ENCODE measurements at regions not wholly inside any gene's neighbourhood (a gene's known extent, or its start where the extent isn't known, plus 50 kb on each side); places are given as distances from the start of the nearest gene placed in this dataset.
A peak's percentile ranks its signal among the peaks of the same experiment; 100 is the strongest.

- Histone ChIP-seq H4K8ac (ENCODE audit: low read depth, low read length) (no peak overlapping the region), H3K4ac (ENCODE audit: low read depth, low read length) (no peak overlapping the region), H4K91ac (ENCODE audit: low read depth, low read length) (no peak overlapping the region), H3K18ac (ENCODE audit: low read length) (no peak overlapping the region), H3K14ac (ENCODE audit: low read length) (no peak overlapping the region), H3K4me1 (ENCODE audit: control insufficient read depth in 1 of 2, insufficient read depth in 2 of 2, low read length in 2 of 2) (peaks cover 0 to 4% of the 10 kb centered on the region in 2 experiments), H3K27ac (ENCODE audit: low read depth, low read length) (no peak overlapping the region), H3K79me1 (ENCODE audit: low read length) (no peaks in the 10 kb centered on the region), H3K9me3 (ENCODE audit: insufficient read depth, low read depth, low read length) (peaks cover 6% of the 10 kb centered on the region), H2BK5ac (ENCODE audit: low read depth, low read length, poor library complexity) (no peak overlapping the region), H2AK5ac (ENCODE audit: low read length) (no peak overlapping the region), H3K79me2 (ENCODE audit: control insufficient read depth, insufficient read depth, low read length, poor library complexity) (no peaks in the 10 kb centered on the region), H4K12ac (ENCODE audit: low read depth, low read length) (no peak overlapping the region), H3K4me3 (ENCODE audit: low read depth, low read length) (no peak overlapping the region), H3K9ac (ENCODE audit: low read length) (no peak overlapping the region), H2BK12ac (ENCODE audit: low read length) (no peak overlapping the region), H2AFZ (ENCODE audit: insufficient read depth, low read length, poor library complexity) (no peak overlapping the region), H3K36me3 (ENCODE audit: control insufficient read depth in 1 of 2, insufficient read depth in 2 of 2, low read length in 2 of 2) (no peaks in the 10 kb centered on the region), H3K23ac (ENCODE audit: low read length) (no peak overlapping the region), H2BK120ac (ENCODE audit: insufficient read depth, low read length, poor library complexity) (no peak overlapping the region), H3K4me2 (ENCODE audit: low read length) (no peak overlapping the region), H3K27me3 (ENCODE audit: insufficient read depth, low read length) (no peaks in the 10 kb centered on the region)
- WGBS (ENCODE audit: extremely low coverage, insufficient coverage, insufficient read length): no CpG with 5 or more reads among the region's 8 CpGs
- no peak for DNase-seq
Observed at GRCh38 chr5:135232958-135233357, 166.1 kb downstream of the MACROH2A1 start.

- no peak overlapping the region for H2AFZ ChIP-seq (ENCODE audit: insufficient read depth, low read length, poor library complexity)
- H2AK5ac ChIP-seq (ENCODE audit: low read length): no peak overlapping the region
- no peak overlapping the region for H2BK12ac ChIP-seq (ENCODE audit: low read length)
- H3K79me1 ChIP-seq (ENCODE audit: low read length): no peaks in the 10 kb centered on the region
- no peak overlapping the region for H4K12ac ChIP-seq (ENCODE audit: low read depth, low read length)
- H4K91ac ChIP-seq (ENCODE audit: low read depth, low read length): no peak overlapping the region
- H3K4ac ChIP-seq (ENCODE audit: low read depth, low read length): no peak overlapping the region
- H3K9ac ChIP-seq (ENCODE audit: low read length): no peak overlapping the region
- no peak overlapping the region for H4K8ac ChIP-seq (ENCODE audit: low read depth, low read length)
- peaks cover 6% of the 10 kb centered on the region for H3K9me3 ChIP-seq (ENCODE audit: insufficient read depth, low read depth, low read length)
- H3K36me3 ChIP-seq (ENCODE audit: control insufficient read depth in 1 of 2, insufficient read depth in 2 of 2, low read length in 2 of 2): no peaks in the 10 kb centered on the region
- no CpG with 5 or more reads among the region's 2 CpGs for WGBS (ENCODE audit: extremely low coverage, insufficient coverage, insufficient read length)
- no peak overlapping the region for H3K23ac ChIP-seq (ENCODE audit: low read length)
- H3K18ac ChIP-seq (ENCODE audit: low read length): no peak overlapping the region
- no peak overlapping the region for H2BK120ac ChIP-seq (ENCODE audit: insufficient read depth, low read length, poor library complexity)
- no peaks in the 10 kb centered on the region for H3K27me3 ChIP-seq (ENCODE audit: insufficient read depth, low read length)
- no peak overlapping the region for H3K4me3 ChIP-seq (ENCODE audit: low read depth, low read length)
- H2BK5ac ChIP-seq (ENCODE audit: low read depth, low read length, poor library complexity): no peak overlapping the region
- no peak overlapping the region for H3K4me2 ChIP-seq (ENCODE audit: low read length)
- peaks cover 0 to 4% of the 10 kb centered on the region in 2 experiments for H3K4me1 ChIP-seq (ENCODE audit: control insufficient read depth in 1 of 2, insufficient read depth in 2 of 2, low read length in 2 of 2)
- no peak overlapping the region for H3K14ac ChIP-seq (ENCODE audit: low read length)
- H3K27ac ChIP-seq (ENCODE audit: low read depth, low read length): no peak overlapping the region
- no peak for DNase-seq
- no peaks in the 10 kb centered on the region for H3K79me2 ChIP-seq (ENCODE audit: control insufficient read depth, insufficient read depth, low read length, poor library complexity)
Observed at GRCh38 chr5:135231289-135231688, 167.7 kb downstream of the MACROH2A1 start.

- no peaks in the 10 kb centered on the region for H3K79me1 ChIP-seq (ENCODE audit: low read length)
- DNase-seq: peak in 1 of 2 donors; percentile 6
- H3K18ac ChIP-seq (ENCODE audit: low read length): no peak overlapping the region
- H3K23ac ChIP-seq (ENCODE audit: low read length): no peak overlapping the region
- H4K8ac ChIP-seq (ENCODE audit: low read depth, low read length): no peak overlapping the region
- H3K14ac ChIP-seq (ENCODE audit: low read length): no peak overlapping the region
- no peak overlapping the region for H3K4me2 ChIP-seq (ENCODE audit: low read length)
- H3K9me3 ChIP-seq (ENCODE audit: insufficient read depth, low read depth, low read length): peaks cover 6% of the 10 kb centered on the region
- H2AFZ ChIP-seq (ENCODE audit: insufficient read depth, low read length, poor library complexity): no peak overlapping the region
- no peaks in the 10 kb centered on the region for H3K36me3 ChIP-seq (ENCODE audit: control insufficient read depth in 1 of 2, insufficient read depth in 2 of 2, low read length in 2 of 2)
- no peak overlapping the region for H2AK5ac ChIP-seq (ENCODE audit: low read length)
- no peak overlapping the region for H3K4me3 ChIP-seq (ENCODE audit: low read depth, low read length)
- no peak overlapping the region for H4K91ac ChIP-seq (ENCODE audit: low read depth, low read length)
- H2BK12ac ChIP-seq (ENCODE audit: low read length): no peak overlapping the region
- no peak overlapping the region for H3K4ac ChIP-seq (ENCODE audit: low read depth, low read length)
- H3K79me2 ChIP-seq (ENCODE audit: control insufficient read depth, insufficient read depth, low read length, poor library complexity): no peaks in the 10 kb centered on the region
- no CpG with 5 or more reads among the region's 12 CpGs for WGBS (ENCODE audit: extremely low coverage, insufficient coverage, insufficient read length)
- peaks cover 0 to 4% of the 10 kb centered on the region in 2 experiments for H3K4me1 ChIP-seq (ENCODE audit: control insufficient read depth in 1 of 2, insufficient read depth in 2 of 2, low read length in 2 of 2)
- no peak overlapping the region for H4K12ac ChIP-seq (ENCODE audit: low read depth, low read length)
- H2BK5ac ChIP-seq (ENCODE audit: low read depth, low read length, poor library complexity): no peak overlapping the region
- H3K27ac ChIP-seq (ENCODE audit: low read depth, low read length): no peak overlapping the region
- no peaks in the 10 kb centered on the region for H3K27me3 ChIP-seq (ENCODE audit: insufficient read depth, low read length)
- no peak overlapping the region for H3K9ac ChIP-seq (ENCODE audit: low read length)
- no peak overlapping the region for H2BK120ac ChIP-seq (ENCODE audit: insufficient read depth, low read length, poor library complexity)
Observed at GRCh38 chr5:135230251-135230925, 168.6 kb downstream of the MACROH2A1 start.

GRCh38 chr5:135229679-135230132 lies 169.3 kb downstream of the MACROH2A1 start:
- Histone ChIP-seq H2AFZ (ENCODE audit: insufficient read depth, low read length, poor library complexity) (no peak overlapping the region), H2BK5ac (ENCODE audit: low read depth, low read length, poor library complexity) (no peak overlapping the region), H2BK12ac (ENCODE audit: low read length) (no peak overlapping the region), H3K27ac (ENCODE audit: low read depth, low read length) (no peak overlapping the region), H3K4me3 (ENCODE audit: low read depth, low read length) (no peak overlapping the region), H4K12ac (ENCODE audit: low read depth, low read length) (no peak overlapping the region), H2BK120ac (ENCODE audit: insufficient read depth, low read length, poor library complexity) (no peak overlapping the region), H3K18ac (ENCODE audit: low read length) (no peak overlapping the region), H3K23ac (ENCODE audit: low read length) (no peak overlapping the region), H3K4me2 (ENCODE audit: low read length) (no peak overlapping the region), H2AK5ac (ENCODE audit: low read length) (no peak overlapping the region), H3K79me2 (ENCODE audit: control insufficient read depth, insufficient read depth, low read length, poor library complexity) (no peaks in the 10 kb centered on the region), H3K9ac (ENCODE audit: low read length) (no peak overlapping the region), H3K9me3 (ENCODE audit: insufficient read depth, low read depth, low read length) (peaks cover 6% of the 10 kb centered on the region), H3K4ac (ENCODE audit: low read depth, low read length) (no peak overlapping the region), H3K79me1 (ENCODE audit: low read length) (no peaks in the 10 kb centered on the region), H4K91ac (ENCODE audit: low read depth, low read length) (no peak overlapping the region), H3K36me3 (ENCODE audit: control insufficient read depth in 1 of 2, insufficient read depth in 2 of 2, low read length in 2 of 2) (no peaks in the 10 kb centered on the region), H3K4me1 (ENCODE audit: control insufficient read depth in 1 of 2, insufficient read depth in 2 of 2, low read length in 2 of 2) (peaks cover 0 to 4% of the 10 kb centered on the region in 2 experiments), H4K8ac (ENCODE audit: low read depth, low read length) (no peak overlapping the region), H3K14ac (ENCODE audit: low read length) (no peak overlapping the region), H3K27me3 (ENCODE audit: insufficient read depth, low read length) (no peaks in the 10 kb centered on the region)
- no CpG with 5 or more reads among the region's 4 CpGs for WGBS (ENCODE audit: extremely low coverage, insufficient coverage, insufficient read length)
- no peak for DNase-seq
